ENCODE measurements at regions not wholly inside any gene's neighbourhood (a gene's known extent, or its start where the extent isn't known, plus 50 kb on each side); places are given as distances from the start of the nearest gene placed in this dataset.

- no peak overlapping the region for H3K27ac ChIP-seq (ENCODE audit: low read depth in 1 of 2, low read length in 2 of 2)
- no peaks in the 10 kb centered on the region for H3K36me3 ChIP-seq (ENCODE audit: control insufficient read depth in 4 of 4, insufficient read depth in 3 of 4, low read depth in 1 of 4, low read length in 3 of 4)
- WGBS = 70% methylated on average over 3 of the region's 3 CpGs
Observed at GRCh38 chr6:91705646-91706045, 1118.8 kb upstream of the MAP3K7 start.

GRCh38 chr6:91704531-91704930 is 1117.7 kb upstream of the MAP3K7 start:
- no peak for DNase-seq (ENCODE audit: low spot score)
- Histone ChIP-seq H3K4me1 (ENCODE audit: control insufficient read depth in 4 of 4, insufficient read depth in 4 of 4, low read length in 3 of 4) (no peaks in the 10 kb centered on the region), H3K9me3 (ENCODE audit: control insufficient read depth in 4 of 4, low read length in 3 of 4) (no peaks in the 10 kb centered on the region), H3K9ac (ENCODE audit: low read depth in 1 of 2, low read length in 2 of 2) (no peak overlapping the region), H3K36me3 (ENCODE audit: control insufficient read depth in 4 of 4, insufficient read depth in 3 of 4, low read depth in 1 of 4, low read length in 3 of 4) (no peaks in the 10 kb centered on the region), H3K27me3 (ENCODE audit: control insufficient read depth in 4 of 4, insufficient read depth in 4 of 4, low read length in 3 of 4) (no peaks in the 10 kb centered on the region), H3K27ac (ENCODE audit: low read depth in 1 of 2, low read length in 2 of 2) (no peak overlapping the region), H3K4me3 (ENCODE audit: low read depth in 1 of 3, low read length in 3 of 3) (no peak overlapping the region)
- TF ChIP-seq TAF1 (conservative IDR thresholded peaks at IDR 0.05) (no peak), EGR1 (IDR thresholded peaks at IDR 0.05; ENCODE audit: low read depth in 2 of 2) (no peak), NR2F2 (IDR thresholded peaks at IDR 0.05) (no peak), ZBTB33 (IDR thresholded peaks at IDR 0.05) (no peak), SP1 (IDR thresholded peaks at IDR 0.05) (no peak), ATF3 (IDR thresholded peaks at IDR 0.05) (no peak), GABPA (IDR thresholded peaks at IDR 0.05 in 1 of 2, conservative IDR thresholded peaks at IDR 0.05 in 1 of 2) (no peak), FOXA2 (IDR thresholded peaks at IDR 0.05) (no peak), CTCF (IDR thresholded peaks at IDR 0.05; ENCODE audit: low read depth, low read length, missing input control) (no peak), REST (IDR thresholded peaks at IDR 0.05) (no peak), RXRA (IDR thresholded peaks at IDR 0.05) (no peak), YY1 (IDR thresholded peaks at IDR 0.05) (no peak), HNF4G (IDR thresholded peaks at IDR 0.05) (no peak)
- WGBS = 77% methylated on average over 2 of the region's 2 CpGs

More at GRCh38 chr6:91705646-91706045, 1118.8 kb upstream of the MAP3K7 start:
- H3K9ac ChIP-seq (ENCODE audit: low read depth in 1 of 2, low read length in 2 of 2) = no peak overlapping the region
- TF ChIP-seq HNF4A (conservative IDR thresholded peaks at IDR 0.05) (no peak), NR2F2 (IDR thresholded peaks at IDR 0.05) (no peak), HNF4G (IDR thresholded peaks at IDR 0.05) (no peak), ATF3 (IDR thresholded peaks at IDR 0.05) (no peak), TAF1 (conservative IDR thresholded peaks at IDR 0.05) (no peak), MAX (IDR thresholded peaks at IDR 0.05) (no peak), ZBTB33 (IDR thresholded peaks at IDR 0.05) (no peak)
- no peak overlapping the region for H3K4me3 ChIP-seq (ENCODE audit: low read depth in 1 of 3, low read length in 3 of 3)
- H3K27me3 ChIP-seq (ENCODE audit: control insufficient read depth in 4 of 4, insufficient read depth in 4 of 4, low read length in 3 of 4) = no peaks in the 10 kb centered on the region
- H3K9me3 ChIP-seq (ENCODE audit: control insufficient read depth in 4 of 4, low read length in 3 of 4) = no peaks in the 10 kb centered on the region
- H3K4me1 ChIP-seq (ENCODE audit: control insufficient read depth in 4 of 4, insufficient read depth in 4 of 4, low read length in 3 of 4) = no peaks in the 10 kb centered on the region
- no peak for DNase-seq (ENCODE audit: low spot score)

All from liver (tissue), 8 donors.